ENCODE measurements at regions not wholly inside any gene's neighbourhood (a gene's known extent, or its start where the extent isn't known, plus 50 kb on each side); places are given as distances from the start of the nearest gene placed in this dataset.

GRCh38 chr4:32128549-32128948 is 1408.4 kb downstream of the PCDH7 start:
- no peak for TF ChIP-seq CTCF (conservative IDR thresholded peaks at IDR 0.05; ENCODE audit: low read length)
- TF ChIP-seq EZH2phosphoT487 (IDR thresholded peaks at IDR 0.05; ENCODE audit: borderline replicate concordance), result no peak

Measured in Loucy (cell line).